Small intestine (tissue), 7 donors: ENCODE measurements at regions not wholly inside any gene's neighbourhood (a gene's known extent, or its start where the extent isn't known, plus 50 kb on each side); places are given as distances from the start of the nearest gene placed in this dataset.

Source experiments
- DNase-seq, 2 donors: peaks; one replicate each; pipeline versions ENCODE4 v3.0.0 to v3.0.0-alpha.2; 2013
- FAIRE-seq: peaks from 2 replicates; lab custom pipeline; 2012; peaks lifted over from hg19 to GRCh38; lab: Jason Lieb, UNC
- H3K27ac ChIP-seq, 3 donors: one replicate each; pipeline ENCODE4 v1.5.1; 2013; ENCODE audit warnings: low read length in 2 of 3, mild to moderate bottlenecking in 2 of 3, control low read depth in 1 of 3, inconsistent platforms in 1 of 3, low read depth in 1 of 3, moderate library complexity in 1 of 3
- H3K27me3 ChIP-seq, 3 donors: one replicate each; pipeline ENCODE4 v1.6.1; 2013; ENCODE audit warnings: low read length in 3 of 3, inconsistent platforms in 1 of 3; ENCODE audit not compliant: control insufficient read depth in 3 of 3, insufficient read depth in 3 of 3
- H3K36me3 ChIP-seq, 3 donors: one replicate each; pipeline ENCODE4 v1.6.1; 2013; ENCODE audit warnings: low read length in 3 of 3, inconsistent platforms in 1 of 3, low read depth in 1 of 3, mild to moderate bottlenecking in 1 of 3, moderate library complexity in 1 of 3; ENCODE audit not compliant: control insufficient read depth in 3 of 3, insufficient read depth in 2 of 3
- H3K4me1 ChIP-seq, 3 donors: one replicate each; pipeline ENCODE4 v1.6.1; 2013; ENCODE audit warnings: low read length in 2 of 3, inconsistent platforms in 1 of 3, low read depth in 1 of 3, mild to moderate bottlenecking in 1 of 3, moderate library complexity in 1 of 3; ENCODE audit not compliant: control insufficient read depth in 3 of 3, insufficient read depth in 2 of 3
- H3K4me3 ChIP-seq, 3 donors: one replicate each; pipeline ENCODE4 v1.5.1; 2013; ENCODE audit warnings: low read length in 3 of 3, control low read depth in 1 of 3, inconsistent platforms in 1 of 3, low read depth in 1 of 3, mild to moderate bottlenecking in 1 of 3, moderate library complexity in 1 of 3
- H3K9me3 ChIP-seq, 2 donors: one replicate each; pipeline ENCODE4 v1.6.1; 2013; ENCODE audit warnings: low read depth in 1 of 2, low read length in 1 of 2; ENCODE audit not compliant: control insufficient read depth in 2 of 2, insufficient read depth in 1 of 2
- WGBS, 3 donors: extraction: QIAGEN DNeasy Blood & Tissue Kit; methylation state at CpG; one replicate each; pipeline ENCODE4 v1.1.7; 2013; 5-methylcytosine and 5-hydroxymethylcytosine counted together
- donor health status: healthy with polysubstance abuse.
- donor health status: control.
- donor health status: control.
- donor health status: Bipolar disorder and iron deficiency.
- donor health status: healthy.

DNA sequence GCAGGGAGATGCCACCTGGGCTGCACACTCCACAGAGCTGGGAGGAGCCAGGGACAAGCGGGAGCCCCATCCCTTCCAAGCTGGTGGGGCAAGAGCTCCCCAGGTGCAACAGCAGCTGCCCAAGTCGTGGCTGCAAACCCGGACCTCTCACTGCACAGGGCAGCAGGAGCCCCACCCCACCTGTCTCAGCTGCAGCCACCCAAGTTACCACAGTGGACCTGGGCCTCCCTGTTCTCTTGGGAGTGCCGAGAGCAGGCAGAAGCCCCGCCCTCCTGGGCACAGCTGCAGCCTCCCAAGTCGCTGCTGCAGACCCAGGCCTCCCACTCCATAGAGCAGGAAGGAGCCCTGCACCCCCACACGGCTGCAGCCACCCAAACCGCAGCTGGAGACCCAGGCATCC is 374.1 kb upstream of the ACO1 start:
- Histone ChIP-seq H3K4me3 (no peak overlapping the region), H3K36me3 (no peaks in the 10 kb centered on the region), H3K27ac (no peak overlapping the region), H3K27me3 (no peaks in the 10 kb centered on the region), H3K4me1 (no peaks in the 10 kb centered on the region), H3K9me3 (peaks cover 0 to 2% of the 10 kb centered on the region in 2 donors)
- WGBS, 3 donors, result 47 to 76% (median 61%) methylated on average over 8 of the region's 8 CpGs
- no peak for FAIRE-seq
- no peak for DNase-seq

DNA sequence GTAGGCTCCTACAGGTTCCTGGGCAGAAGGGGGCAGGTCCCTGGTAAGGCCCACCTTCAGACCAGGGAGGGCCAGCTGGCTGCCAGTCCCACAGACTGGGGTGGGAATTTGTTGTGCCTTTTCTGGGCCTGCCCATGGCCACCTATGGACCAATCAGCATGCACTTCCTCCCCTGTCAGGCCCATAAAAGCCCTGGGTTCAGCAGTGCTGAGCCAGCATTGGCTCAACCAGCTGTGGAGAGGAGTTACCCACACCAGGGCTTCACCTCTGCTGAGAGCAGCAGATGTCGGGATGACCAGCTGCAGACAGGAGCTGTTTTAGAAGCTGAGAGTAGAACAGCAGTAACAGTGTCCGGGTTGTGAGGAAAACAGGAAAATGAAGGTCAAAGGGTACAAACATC is 373.4 kb upstream of the ACO1 start:
- H3K36me3 ChIP-seq, result no peaks in the 10 kb centered on the region
- peaks cover 0 to 6% of the 10 kb centered on the region in 2 donors for H3K9me3 ChIP-seq
- H3K27ac ChIP-seq, result no peak overlapping the region
- no peak for DNase-seq
- no peak for FAIRE-seq
- 64 to 78% (median 69%) methylated on average over 2 of the region's 2 CpGs for WGBS, 3 donors
- H3K4me3 ChIP-seq, result no peak overlapping the region
- H3K4me1 ChIP-seq, result no peaks in the 10 kb centered on the region
- H3K27me3 ChIP-seq, result no peaks in the 10 kb centered on the region

DNA sequence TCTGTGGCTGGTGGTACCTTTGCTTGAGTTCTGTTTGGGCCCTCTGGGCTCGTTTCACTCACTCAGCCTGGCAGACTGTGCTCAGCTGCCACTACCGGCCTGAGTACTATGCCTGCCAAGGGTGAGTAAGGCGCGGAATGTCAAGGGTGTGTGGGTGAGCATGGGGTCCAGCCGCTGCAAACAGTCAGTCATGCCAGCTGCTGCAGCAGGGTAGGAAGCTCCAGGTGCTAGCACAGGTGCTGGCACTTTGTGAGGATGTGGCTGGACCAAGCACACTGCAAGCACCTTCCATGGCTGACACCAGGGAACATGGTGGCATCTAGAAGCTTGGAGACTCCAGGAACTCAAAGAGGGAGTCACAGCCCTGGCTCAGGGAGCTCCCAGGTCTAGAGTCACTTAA is 368.6 kb upstream of the ACO1 start:
- FAIRE-seq (no peak), DNase-seq (no peak)
- peaks cover 0 to 7% of the 10 kb centered on the region in 2 donors for H3K9me3 ChIP-seq
- H3K36me3 ChIP-seq, result no peaks in the 10 kb centered on the region
- H3K27ac ChIP-seq, result no peak overlapping the region
- WGBS, 3 donors, result 71 to 84% (median 77%) methylated on average over 5 of the region's 5 CpGs
- no peak overlapping the region for H3K4me3 ChIP-seq
- H3K27me3 ChIP-seq, result no peaks in the 10 kb centered on the region
- no peaks in the 10 kb centered on the region for H3K4me1 ChIP-seq

DNA sequence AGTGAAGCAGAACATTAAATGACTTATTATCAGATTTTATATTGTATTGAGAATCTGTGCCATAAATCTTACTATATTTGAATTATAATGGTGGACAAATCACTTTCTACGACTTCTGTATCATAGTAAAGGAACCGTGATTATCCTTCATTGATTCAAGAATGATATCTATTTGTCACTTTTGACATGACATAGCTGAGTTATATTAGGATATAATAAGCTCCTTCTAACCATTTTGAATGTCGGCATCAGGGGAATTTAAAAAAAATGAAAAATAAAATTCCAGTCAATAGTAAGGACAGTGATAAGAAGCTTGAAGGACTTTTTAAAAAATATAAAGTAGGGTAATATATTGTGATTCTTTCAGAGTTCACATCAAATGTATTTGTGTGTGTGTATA is 338.9 kb upstream of the ACO1 start:
- Histone ChIP-seq H3K4me1 (no peaks in the 10 kb centered on the region), H3K36me3 (no peaks in the 10 kb centered on the region), H3K4me3 (no peak overlapping the region), H3K9me3 (no peaks in the 10 kb centered on the region), H3K27ac (no peak overlapping the region), H3K27me3 (no peaks in the 10 kb centered on the region)
- DNase-seq (no peak), FAIRE-seq (no peak)
- 81 to 84% (median 82%) methylated on average over 3 of the region's 3 CpGs for WGBS, 3 donors

DNA sequence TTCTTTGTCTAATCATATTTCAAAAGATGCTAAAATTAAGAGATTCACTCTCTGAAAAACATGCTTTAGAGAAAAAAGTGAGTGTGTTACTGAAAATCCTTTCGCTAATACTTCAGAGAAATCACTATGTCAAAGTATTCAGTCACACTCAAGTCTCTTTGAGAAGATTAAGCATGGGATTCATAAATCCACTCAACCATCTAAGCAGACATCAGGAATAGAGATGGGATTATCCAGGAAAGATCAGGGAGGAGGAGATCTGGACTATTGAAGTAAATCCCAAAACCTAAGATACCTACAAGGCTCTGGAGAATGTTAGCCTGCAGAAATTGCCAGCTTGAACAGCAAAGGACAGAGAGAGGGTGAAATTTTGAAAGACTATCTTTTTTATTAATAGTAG is 317.2 kb upstream of the ACO1 start:
- no peaks in the 10 kb centered on the region for H3K36me3 ChIP-seq
- H3K9me3 ChIP-seq, result no peaks in the 10 kb centered on the region
- H3K27ac ChIP-seq, result no peak overlapping the region
- no peaks in the 10 kb centered on the region for H3K27me3 ChIP-seq
- no peak for DNase-seq
- H3K4me3 ChIP-seq, result no peak overlapping the region
- 48 to 98% (median 82%) methylated on average over 1 of the region's 1 CpG for WGBS, 3 donors
- H3K4me1 ChIP-seq, result no peaks in the 10 kb centered on the region
- FAIRE-seq, result no peak

DNA sequence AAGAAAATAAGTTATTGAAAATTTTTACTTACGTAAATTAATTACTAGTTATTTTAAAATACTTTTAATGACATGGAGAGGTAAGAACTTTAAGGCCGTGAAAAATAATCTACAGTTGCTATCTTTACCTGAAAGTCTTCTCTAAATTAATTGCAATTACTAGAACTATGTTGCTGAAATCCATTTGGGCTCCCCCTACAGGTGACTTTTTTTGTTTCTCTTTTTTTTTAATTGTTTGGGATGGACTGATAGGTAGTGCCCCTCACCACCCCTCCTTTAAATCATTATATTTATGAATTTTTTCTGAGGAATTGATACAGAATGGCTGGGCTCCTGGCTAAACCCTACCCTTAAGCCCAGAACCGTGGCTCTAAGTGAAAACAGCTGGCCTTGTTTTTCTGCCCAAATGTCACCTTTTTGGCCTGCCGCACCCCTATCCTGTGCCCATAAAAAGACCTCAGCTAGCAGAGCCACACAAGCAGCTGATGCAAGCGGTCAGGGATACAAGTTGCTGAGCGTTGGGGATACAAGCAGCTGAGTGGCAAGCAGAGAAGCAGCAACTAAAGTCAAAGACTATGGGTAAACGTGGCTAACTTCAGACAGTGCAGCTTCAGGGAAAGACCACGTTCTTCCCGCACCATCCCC is 315.2 kb upstream of the ACO1 start:
- H3K4me1 ChIP-seq, result no peaks in the 10 kb centered on the region
- no peak overlapping the region for H3K27ac ChIP-seq
- H3K9me3 ChIP-seq, result no peaks in the 10 kb centered on the region
- 50 to 73% (median 52%) methylated on average over 9 of the region's 9 CpGs for WGBS, 3 donors
- H3K27me3 ChIP-seq, result no peaks in the 10 kb centered on the region
- no peak overlapping the region for H3K4me3 ChIP-seq
- FAIRE-seq (no peak), DNase-seq (no peak)
- no peaks in the 10 kb centered on the region for H3K36me3 ChIP-seq

DNA sequence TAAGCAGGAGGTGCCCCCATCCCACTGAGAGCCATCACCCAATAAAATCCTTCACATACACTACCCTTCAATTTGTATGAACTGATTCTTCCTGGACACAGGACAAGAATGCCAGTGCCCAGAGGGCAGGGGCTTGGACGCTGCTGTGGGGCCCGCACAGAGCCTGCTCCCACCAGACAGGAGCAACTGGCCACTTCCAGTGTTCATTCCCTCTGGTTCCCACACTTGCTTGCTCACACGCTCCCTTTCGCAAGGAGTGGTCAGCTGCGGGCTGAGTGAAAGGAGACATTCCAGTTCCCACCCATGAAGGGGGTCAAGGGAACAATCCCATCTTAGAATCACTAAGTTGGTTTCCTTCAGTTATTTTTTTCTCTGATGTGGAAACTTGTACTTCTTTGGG is 314.5 kb upstream of the ACO1 start:
- Histone ChIP-seq H3K4me1 (no peaks in the 10 kb centered on the region), H3K4me3 (no peak overlapping the region), H3K9me3 (no peaks in the 10 kb centered on the region), H3K36me3 (no peaks in the 10 kb centered on the region), H3K27ac (no peak overlapping the region), H3K27me3 (no peaks in the 10 kb centered on the region)
- FAIRE-seq (no peak), DNase-seq (no peak)
- 89 to 94% (median 90%) methylated on average over 5 of the region's 5 CpGs for WGBS, 3 donors

DNA sequence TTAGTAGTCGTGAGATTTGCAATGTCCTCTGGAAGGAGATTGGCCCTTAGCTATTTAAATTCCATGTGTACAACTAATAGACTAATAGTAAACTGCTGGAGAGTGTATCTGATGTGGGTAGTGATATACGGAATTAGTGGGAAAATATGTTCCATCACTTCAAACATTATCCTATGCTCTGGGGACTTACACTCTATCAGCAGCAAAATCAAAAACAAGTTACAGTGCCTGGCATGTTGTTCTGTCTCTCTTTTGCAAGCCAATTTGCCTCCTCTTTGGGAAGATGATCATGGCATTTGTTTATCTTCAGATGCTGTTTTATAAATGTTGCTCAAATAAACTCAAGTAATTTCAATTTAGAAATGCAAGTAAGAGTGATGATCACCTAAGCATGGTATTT is 311.9 kb upstream of the ACO1 start:
- H3K27ac ChIP-seq, result no peak overlapping the region
- no peak overlapping the region for H3K4me3 ChIP-seq
- DNase-seq, result no peak
- WGBS, 3 donors, result 47 to 68% (median 64%) methylated on average over 2 of the region's 2 CpGs
- H3K27me3 ChIP-seq, result no peaks in the 10 kb centered on the region
- FAIRE-seq, result no peak
- no peaks in the 10 kb centered on the region for H3K36me3 ChIP-seq
- no peaks in the 10 kb centered on the region for H3K4me1 ChIP-seq
- no peaks in the 10 kb centered on the region for H3K9me3 ChIP-seq

DNA sequence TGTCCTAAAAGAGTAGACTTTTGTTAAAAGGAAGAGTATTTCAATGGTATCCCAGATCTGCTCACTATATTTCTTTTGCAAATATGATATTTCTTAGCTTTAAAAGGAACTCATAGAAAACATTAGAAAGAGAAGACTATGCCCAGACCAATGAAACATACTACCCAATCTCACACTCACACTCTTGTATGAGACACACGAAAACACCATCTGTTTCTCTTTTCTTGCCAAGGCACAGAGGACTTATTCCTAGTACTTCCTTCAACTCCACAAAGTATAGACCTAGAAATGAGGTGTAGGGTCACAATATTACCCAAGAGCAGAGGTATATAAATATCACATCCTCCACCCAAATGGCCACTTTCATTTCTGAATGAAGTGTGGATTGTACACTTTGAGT is 292.4 kb upstream of the ACO1 start:
- Histone ChIP-seq H3K27ac (no peak overlapping the region), H3K4me3 (no peak overlapping the region), H3K36me3 (no peaks in the 10 kb centered on the region), H3K4me1 (no peaks in the 10 kb centered on the region), H3K27me3 (no peaks in the 10 kb centered on the region), H3K9me3 (no peaks in the 10 kb centered on the region)
- 50 to 70% (median 65%) methylated on average over 1 of the region's 1 CpG for WGBS, 3 donors
- no peak for FAIRE-seq
- no peak for DNase-seq
